A204.1 (cell line): ENCODE measurements at regions not wholly inside any gene's neighbourhood (a gene's known extent, or its start where the extent isn't known, plus 50 kb on each side); places are given as distances from the start of the nearest gene placed in this dataset.

Experiments used
- FAIRE-seq: peaks from 2 replicates; lab custom pipeline; 2012; peaks lifted over from hg19 to GRCh38; lab: Jason Lieb, UNC

DNA sequence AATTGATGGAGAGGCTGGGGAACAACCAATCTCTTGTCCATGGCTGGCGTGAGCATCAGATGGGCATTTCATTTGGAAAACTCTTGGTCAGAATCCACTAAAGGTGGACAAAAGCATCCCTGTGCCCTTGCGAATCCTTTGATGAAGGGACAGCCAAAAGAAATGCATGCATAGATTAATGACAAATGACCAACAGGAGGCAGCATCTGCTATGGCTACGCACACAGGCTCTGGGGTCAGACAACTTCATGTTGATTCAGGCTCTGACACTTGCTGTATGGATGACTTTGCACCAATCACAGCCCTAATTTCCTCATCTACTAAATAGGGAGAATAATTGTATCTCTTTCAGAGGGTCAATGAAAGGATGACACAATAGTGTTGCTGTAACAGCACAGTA lies 117.5 kb downstream of the ASCL4 start:
- no peak for FAIRE-seq

DNA sequence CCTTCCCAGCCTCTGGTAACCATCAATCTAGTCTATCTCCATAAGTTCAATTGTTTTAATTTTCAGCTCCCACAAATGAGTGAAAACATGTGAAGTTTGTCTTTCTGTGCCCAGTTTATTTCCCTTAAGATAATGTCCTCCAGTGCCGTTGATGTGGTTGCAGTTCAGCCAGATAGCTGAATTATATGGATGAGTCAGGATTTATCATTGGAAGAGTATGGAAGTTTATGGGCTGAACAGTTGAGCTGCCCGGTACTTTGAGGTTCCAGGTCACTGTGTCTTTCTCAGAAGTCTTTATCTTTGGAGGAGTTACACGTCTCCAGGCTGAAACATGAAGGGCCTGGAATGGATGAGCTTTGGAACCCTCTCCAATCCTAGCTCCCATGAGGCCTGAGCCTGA lies 120.1 kb downstream of the ASCL4 start:
- FAIRE-seq, result no peak

DNA sequence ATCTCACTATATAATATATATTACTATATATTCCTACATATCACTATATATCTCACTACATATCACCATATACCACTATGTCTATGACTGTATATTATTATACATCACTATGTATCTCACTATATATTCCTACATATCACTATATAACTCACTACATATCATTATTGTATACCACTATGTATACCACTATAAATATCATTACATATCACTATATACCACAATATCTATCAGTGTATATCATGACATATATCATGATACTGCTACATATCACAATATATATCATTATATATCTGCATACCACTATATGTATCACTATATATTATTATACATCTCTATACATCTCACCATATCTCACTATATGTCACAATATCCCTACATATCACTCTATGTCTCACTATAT lies 121.5 kb downstream of the ASCL4 start:
- FAIRE-seq, result no peak

DNA sequence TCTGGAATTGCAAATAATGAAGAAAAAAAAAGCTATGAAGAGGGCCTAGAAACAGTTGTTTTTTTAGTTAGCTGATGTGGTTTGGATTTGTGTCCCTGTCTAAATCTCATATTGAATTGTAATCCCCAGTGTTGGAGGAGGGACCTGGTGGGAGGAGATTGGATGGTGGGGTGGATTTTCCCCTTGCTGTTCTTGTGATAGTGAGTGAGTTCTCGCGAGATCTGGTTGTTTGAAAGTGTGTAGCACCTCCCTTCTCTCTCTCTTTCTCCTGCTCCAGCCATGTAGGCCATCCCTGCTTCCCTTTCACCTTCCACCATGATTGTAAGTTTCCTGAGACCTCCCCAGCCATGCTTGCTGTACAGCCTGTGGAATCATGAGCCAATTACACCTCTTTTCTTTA lies 126.1 kb downstream of the ASCL4 start:
- FAIRE-seq, result no peak

DNA sequence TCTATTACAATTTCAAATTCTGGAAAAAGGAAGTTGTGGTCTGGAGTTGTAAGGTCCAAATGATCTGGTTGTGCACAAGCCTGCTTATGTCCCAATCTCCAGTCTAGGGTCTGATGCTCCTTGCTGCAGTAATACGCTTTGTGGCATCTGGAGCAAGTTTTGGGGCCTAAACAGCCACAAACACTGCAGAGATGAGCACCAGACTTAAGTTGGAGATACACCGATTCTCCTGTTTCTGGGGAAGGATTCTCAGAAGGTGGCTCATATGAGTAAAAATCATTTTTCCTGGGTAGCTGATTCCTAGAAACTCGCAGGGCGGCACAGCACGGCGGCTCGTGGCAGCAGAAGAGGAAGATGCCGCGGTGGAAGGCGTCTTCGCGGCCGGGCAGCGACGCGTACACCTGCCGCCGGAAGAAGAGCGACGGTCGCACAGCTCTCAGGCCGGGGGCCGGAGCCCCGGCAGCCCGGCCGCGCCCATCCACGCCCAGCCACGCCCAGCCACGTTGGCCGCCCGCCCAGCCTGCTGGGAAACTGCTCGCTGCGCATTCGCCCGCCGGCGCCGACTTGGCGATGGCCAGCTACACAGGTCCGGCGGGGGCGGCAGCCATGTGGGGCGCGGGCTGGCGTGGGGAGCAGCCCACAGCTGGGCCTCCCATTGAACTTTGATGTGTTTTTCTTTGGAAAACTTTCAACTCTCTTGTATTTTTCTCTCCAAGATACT lies 129.0 kb downstream of the ASCL4 start:
- FAIRE-seq, result no peak

DNA sequence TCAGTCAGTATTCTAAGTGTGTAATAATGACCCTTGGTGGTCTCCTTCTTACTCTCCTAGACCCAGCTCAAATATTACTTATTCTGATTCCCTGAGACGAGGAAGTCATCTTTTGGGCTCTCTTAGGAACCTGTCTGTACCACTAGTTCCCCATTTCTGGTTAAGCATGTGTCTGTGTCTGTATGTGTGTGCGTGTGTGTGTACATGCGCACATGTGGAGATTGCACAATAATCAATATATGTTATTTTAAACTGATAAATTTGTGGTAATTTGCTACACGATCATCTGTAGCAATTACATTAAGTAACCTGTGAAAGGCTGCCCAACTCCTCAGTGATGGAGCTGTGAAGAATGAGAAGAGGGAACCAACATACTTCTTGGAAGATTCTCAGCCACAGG lies 132.2 kb downstream of the ASCL4 start:
- FAIRE-seq, result no peak

DNA sequence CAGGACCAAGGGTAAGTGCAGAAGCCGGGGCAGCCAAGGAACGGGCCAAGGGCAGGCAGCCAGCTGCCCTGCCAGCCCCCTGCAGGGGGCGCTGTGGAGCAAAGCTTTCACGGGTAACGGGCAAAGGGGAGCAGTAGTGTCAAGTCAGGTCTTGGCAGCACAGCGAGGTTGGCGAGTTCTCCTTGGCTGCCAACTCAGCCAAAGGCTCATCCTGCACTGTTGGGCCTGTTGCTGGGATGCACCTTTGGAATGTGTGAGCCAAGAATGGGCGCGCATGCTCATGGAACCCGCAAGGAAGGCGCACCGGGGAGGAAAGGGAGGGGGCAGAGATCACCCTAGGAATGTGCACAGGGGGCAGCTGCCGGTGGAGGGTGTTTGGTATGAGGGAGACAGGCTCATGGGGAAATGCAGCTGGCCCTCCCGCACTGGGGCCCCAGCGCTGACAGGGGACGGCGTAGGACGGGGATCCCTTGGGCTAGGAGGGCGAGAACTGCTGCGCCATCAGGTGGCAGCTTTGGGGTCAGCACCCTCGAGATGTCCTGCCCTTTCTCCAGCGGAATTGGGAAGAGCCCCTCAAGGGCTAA lies 138.0 kb downstream of the ASCL4 start:
- FAIRE-seq, result no peak

DNA sequence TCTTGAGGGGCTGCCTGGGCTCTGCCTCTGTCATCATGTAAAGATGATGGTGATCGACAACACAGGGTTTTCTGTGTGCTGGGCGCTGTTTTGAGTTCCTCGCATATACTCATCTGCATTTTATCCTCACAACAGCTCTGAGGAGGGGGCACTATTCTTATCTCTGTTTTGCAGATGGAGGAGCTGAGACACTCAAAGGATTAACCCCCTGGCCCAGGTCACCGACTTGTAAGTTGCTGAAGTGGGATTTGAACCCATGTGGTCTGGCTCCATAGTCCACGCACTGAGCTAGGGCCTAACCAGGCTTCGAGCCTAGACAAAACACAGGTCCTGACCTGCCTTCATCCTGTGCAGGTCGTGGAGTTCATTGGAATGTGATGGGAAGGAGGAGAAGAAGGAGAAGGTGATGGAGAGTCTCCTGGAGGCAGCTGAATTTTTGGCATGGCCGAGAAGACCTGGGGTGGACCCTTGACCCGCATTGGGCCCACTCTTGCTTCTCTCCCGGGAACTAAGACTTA lies 140.0 kb downstream of the ASCL4 start:
- no peak for FAIRE-seq

DNA sequence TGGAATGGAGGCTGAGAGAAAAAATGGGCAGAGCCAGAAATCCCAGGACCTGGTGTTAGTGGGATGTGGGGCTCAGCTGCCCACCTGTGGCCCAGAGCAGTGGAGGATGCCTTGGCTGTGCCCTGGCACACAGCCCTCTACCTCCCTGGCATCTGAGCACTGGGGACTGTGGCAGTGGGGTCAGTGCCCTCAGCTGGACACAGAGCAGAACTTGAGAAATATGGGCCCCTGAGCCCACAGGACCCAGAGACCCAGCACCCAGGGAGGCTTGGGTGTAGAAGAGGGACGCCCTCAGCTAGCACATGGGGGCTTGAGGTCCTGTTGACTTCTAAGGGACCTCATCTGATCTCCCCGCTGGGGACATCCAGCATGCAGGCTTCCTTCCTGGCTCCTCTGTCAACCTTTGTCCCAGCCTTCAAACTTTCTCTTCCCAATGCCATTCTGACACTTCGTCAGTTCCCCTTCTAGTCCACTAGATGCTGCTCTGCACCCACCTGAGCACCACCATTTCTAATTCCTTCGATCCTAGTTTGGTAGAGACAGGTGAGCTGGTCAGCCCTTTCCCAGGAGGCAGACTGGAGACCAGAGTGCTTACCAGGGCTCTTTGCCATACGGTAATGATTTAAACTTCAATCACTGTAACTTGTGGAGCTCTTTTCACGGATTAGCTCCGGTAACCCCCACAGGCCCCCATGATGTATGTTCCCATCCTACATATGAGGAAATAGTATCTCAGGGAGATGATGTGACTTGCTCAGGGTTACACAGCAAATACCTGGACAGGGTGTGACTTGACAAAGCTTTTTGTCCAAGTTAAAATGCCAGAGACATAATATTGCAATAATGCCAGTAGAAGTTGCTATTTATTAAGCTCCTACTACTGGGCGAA lies 143.7 kb downstream of the ASCL4 start:
- no peak for FAIRE-seq

DNA sequence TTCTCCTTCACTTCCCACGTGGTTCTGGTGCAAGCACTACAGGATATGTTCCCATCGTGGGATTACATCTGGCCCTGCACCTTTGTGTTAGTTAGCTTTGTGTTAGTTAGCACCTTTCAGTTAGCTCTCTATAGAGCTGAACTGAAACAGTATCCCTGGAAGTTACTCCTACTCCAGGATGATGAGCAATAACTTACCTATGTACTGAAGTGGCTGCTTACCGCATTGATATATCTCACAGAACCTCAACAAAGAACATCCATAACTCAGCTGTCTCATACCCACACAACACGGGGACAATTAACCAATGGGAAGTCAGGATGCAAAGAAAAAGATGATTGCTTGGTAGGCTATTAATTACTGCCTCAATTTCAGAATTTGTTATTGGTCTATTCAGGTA lies 146.6 kb downstream of the ASCL4 start:
- FAIRE-seq, result no peak

DNA sequence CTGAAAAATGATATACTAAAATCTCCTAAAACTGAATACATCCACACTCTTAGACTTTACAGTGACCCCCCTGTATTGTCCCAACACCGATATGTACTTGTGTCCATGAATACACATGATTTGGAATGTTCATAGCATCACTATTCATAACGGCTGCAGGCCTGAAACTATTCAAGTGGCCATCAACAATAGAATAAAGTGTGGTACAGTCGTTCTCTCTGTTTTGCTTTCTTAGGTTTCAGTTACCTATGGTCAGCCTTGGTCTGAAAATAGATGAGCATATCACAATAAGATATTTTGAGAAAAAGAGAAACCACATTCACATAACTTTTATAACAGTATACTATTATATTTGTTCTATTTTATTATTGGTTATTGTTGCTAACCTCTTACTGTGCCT lies 150.6 kb downstream of the ASCL4 start:
- no peak for FAIRE-seq

DNA sequence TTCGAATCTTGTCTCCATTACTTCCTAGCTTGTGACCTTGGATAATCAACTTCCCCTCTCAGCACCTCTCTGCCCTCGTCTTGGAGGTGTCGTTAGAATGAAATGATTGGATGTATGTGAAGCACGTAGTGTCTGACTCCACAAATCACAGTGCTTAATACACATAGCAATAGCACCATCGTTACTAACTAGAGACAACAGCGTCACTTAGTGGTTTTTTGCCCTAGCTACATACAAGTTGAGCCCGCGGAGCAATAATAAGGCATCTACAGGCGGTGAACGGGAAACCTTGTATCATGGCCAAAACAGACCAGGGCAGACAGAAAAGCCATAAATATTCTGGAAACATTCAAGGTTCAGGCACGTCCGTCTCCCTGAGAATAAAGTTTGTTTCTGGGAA lies 154.9 kb downstream of the ASCL4 start:
- no peak for FAIRE-seq

DNA sequence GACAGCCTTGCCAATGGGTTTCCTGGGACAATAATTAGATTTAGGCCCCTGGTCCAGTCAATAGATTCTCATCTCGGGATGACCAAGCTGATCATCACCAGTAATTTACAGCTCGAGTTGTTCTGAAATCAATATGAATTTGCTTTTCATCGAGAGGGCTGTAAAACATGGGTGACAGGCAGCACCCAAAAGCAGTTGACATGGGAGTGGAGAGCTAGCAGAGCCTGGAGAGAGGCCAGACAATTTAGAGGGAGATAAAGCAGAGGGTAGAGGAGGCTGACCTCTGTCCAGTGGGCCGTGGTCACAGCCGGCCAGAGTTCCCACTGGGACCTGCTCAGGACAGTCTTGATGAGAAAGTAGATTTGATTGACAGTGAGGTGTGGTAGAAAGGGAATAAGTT lies 157.3 kb downstream of the ASCL4 start:
- no peak for FAIRE-seq

DNA sequence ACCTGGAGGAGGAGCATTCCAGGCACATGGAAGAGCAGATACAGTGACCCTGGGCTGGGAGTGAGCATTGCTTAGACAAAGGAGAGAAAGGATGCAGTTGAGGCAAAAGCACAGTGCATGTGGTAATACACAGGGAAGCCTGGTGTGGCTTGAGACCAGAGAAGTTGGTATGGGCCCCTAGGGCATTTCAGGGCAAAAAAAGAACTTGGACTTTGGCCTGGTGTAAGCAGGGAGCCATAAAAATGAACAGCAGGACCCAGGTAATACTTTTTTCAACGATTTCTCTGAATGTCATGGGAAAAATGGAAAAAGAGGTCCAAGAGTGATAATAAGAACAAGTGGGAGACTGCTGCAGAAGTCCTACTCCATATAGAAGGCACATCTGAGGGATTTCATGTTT lies 163.9 kb downstream of the ASCL4 start:
- no peak for FAIRE-seq

DNA sequence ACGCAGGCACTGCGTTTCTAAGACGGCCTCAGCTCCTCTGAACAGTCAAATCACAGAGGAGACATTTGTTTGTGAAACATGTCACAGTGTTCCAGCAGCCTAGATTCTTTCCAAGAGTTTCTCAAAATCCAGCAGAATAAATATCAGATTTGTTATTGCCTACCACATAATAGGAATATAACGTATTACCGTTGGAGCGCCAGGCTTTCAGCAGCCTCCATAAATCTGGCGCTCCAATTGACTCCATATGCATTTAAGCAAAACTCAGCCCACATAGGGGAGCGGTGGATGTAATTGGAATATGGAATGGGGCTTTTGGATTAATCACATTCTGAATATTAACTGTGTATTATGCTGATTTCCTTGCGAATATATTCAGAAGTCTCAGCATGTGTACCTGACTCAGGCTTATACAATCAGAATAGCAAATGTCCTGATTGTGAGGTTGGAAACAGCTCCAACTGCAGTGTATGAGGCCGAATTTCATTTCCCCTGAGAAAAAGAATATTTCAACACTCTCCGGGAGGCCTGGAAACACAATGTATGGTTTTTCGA lies 174.0 kb downstream of the ASCL4 start:
- no peak for FAIRE-seq

DNA sequence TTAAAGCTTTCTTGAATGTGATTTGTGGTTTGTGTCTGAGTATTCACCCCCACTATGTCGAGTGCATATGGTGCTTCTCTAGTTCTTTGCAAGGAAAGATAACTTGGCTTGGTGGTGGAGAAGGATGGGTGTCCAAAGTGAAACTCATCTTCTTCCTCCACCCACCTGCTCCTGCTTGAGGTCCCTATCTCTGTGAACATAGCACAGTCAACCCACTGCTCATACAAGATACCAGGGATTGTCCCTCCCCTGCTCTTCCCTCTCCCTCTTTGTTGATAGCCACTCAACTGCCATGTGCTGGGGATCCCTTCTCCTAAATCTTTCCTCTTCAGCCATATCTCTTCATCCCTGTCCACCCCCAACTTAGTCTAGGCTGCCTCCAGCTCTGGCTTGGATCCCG lies 176.5 kb downstream of the ASCL4 start:
- FAIRE-seq, result no peak

DNA sequence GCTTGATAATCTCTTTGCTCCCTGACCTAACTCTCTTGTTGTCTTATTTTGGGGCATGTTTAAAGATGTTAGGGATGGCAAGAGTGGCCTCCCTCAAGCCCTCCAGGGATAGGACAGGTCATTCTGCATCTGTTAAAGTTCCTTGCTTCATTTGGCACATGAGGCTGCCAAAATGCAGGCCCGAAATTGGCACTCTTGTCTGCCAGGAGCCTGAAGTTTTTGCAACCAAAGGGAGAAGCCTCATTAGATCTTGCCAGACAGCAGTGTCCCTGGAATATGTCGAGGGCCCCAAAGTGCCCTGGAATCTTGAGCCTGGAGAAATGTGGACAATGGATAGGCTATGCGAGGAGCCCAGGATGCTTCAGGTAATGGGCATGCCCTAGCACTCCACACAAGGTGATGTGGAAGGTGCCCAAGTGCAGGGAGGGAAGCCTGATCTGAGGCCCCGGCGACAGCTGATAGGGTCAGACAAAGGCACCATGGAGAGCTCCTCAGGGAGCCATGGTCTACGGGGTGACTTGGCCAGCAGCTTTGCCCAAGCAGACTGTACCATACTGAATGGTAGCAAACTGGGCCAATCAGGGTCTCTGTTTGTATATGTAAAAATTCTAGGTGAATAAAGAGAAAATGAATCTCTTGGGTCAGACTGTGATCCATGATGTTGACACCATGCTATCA lies 173.0 kb upstream of the WSCD2 start:
- no peak for FAIRE-seq

DNA sequence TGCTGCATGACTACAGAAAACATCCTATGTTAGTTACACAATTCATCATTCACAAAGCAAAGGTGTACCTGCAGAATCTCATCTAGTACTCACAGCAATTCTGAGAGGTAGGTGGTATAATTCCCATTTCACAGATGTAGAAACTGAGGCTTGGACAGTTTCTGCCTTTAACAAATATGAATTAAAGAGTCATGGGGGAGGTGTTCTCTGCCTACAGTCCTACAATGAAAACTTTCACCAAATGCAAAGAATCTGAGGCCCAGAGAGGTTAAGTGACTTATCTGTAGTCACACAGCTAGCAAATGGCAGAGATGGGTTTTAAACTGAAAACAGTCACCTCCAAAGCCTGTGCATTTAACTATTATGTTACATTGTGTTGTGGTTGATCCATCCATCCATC lies 171.6 kb upstream of the WSCD2 start:
- no peak for FAIRE-seq

DNA sequence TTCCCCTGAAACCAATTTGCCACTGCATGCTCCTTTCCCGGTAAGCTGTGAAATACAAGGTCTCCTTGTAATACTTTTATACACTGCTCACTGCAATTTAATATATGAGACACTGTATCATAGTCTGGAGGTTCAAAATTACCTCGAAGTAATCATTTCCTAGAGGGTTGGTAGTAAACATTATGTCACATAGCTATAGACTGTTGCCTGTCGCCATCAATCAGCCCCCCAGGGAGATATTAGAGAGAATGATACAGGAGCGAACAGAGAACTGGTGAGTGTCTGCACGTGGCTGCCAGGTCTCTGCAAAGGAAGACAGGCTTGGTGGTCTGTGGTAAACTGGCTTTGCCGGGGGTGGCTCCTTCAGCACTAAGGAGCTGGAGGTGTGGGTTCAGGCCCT lies 165.5 kb upstream of the WSCD2 start:
- FAIRE-seq, result no peak

DNA sequence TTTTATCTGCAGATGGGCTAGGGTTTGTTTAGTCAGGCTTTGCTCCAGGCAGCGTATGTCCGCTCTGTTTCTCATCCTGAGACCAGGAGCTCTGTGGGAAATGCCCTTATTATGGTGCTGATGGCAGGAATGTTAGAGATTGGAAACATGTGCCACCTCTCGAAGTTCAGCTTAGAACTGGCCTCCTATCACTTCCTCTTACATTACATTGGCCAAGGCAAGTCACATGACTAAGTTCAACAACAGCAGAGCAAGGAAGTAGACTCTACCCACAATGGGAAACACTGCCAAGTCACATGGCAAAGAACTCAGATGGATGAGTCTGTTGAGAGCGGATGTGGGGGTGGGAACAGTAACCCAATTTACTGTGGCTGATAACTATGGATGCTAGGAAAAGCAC lies 161.9 kb upstream of the WSCD2 start:
- no peak for FAIRE-seq

DNA sequence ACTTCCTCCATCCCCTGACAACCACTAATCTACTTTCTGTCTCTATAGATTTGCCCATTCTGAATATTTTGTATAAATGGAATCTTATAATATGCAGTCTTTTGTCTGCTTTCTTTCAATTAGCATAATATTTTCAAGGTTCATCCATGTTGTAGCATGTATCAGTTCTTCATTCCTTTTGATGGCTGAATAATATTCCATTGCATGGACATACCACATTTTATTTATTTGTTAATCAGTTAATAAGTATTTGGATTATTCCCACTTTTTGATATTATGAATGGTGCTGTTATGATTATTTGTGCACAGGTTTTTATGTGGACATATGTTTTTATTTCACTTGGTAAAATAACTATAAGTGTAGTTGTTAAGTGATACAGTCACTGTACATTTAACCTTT lies 155.1 kb upstream of the WSCD2 start:
- no peak for FAIRE-seq

DNA sequence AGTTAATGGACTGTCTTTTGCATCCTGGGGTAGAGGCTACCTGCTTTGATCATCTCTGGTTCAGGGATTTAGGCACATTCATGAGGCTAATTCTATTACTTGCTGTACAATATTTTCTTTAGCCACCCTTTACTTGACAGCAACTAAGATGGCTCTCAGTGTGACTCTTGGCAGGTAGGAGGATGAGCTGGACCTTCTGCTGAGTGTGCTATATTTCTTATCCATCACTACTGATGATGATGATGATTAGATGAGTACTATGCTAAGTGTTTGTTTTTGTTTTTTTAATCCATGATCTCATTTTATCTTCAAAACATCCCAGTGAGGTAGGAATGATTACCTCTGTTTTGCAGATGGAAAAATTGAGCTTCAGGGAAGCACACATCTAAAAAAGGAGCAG lies 152.8 kb upstream of the WSCD2 start:
- FAIRE-seq, result no peak
